ENCODE measurements at regions not wholly inside any gene's neighbourhood (a gene's known extent, or its start where the extent isn't known, plus 50 kb on each side); places are given as distances from the start of the nearest gene placed in this dataset.

GRCh38 chr14:30035361-30035760, 107.7 kb upstream of the PRKD1 start:
- no peak for DNase-seq (ENCODE audit: low spot score)
- no peak for TF ChIP-seq CTCF (IDR thresholded peaks at IDR 0.05; ENCODE audit: extremely low read depth, missing control alignments)

GRCh38 chr14:30045720-30046119, 118.1 kb upstream of the PRKD1 start:
- no peak for TF ChIP-seq CTCF (IDR thresholded peaks at IDR 0.05; ENCODE audit: extremely low read depth, missing control alignments)
- DNase-seq (ENCODE audit: low spot score), result no peak

- TF ChIP-seq CTCF (IDR thresholded peaks at IDR 0.05; ENCODE audit: extremely low read depth, missing control alignments), result no peak
- DNase-seq (ENCODE audit: low spot score), result no peak
Observed at GRCh38 chr14:30053103-30053502, 125.5 kb upstream of the PRKD1 start.

GRCh38 chr14:30054201-30054600, 126.6 kb upstream of the PRKD1 start:
- no peak for TF ChIP-seq CTCF (IDR thresholded peaks at IDR 0.05; ENCODE audit: extremely low read depth, missing control alignments)
- DNase-seq (ENCODE audit: low spot score), result no peak

GRCh38 chr14:30058401-30058800, 130.8 kb upstream of the PRKD1 start:
- no peak for DNase-seq (ENCODE audit: low spot score)
- no peak for TF ChIP-seq CTCF (IDR thresholded peaks at IDR 0.05; ENCODE audit: extremely low read depth, missing control alignments)

- TF ChIP-seq CTCF (IDR thresholded peaks at IDR 0.05; ENCODE audit: extremely low read depth, missing control alignments), result no peak
- DNase-seq (ENCODE audit: low spot score), result no peak
Observed at GRCh38 chr14:30063746-30064145, 136.1 kb upstream of the PRKD1 start.

- no peak for DNase-seq (ENCODE audit: low spot score)
Observed at GRCh38 chr14:30064454-30064853, 136.8 kb upstream of the PRKD1 start.

More at GRCh38 chr14:30064454-30064853, 136.8 kb upstream of the PRKD1 start:
- TF ChIP-seq CTCF (IDR thresholded peaks at IDR 0.05; ENCODE audit: extremely low read depth, missing control alignments), result no peak
